MCF 10A (cell line): ENCODE measurements at regions not wholly inside any gene's neighbourhood (a gene's known extent, or its start where the extent isn't known, plus 50 kb on each side); places are given as distances from the start of the nearest gene placed in this dataset.

Experiments used
- BruUV-seq: library from RNA; stranded (reverse); fragments of 400-500 nt; replicated peaks from 2 replicates; lab custom pipeline; 2021; lab: Mats Ljungman, UMichigan
- CTCF ChIA-PET: fragments of 300-600 bp; sonication (Branson Sonifier 250); formaldehyde crosslinking; extraction: SDS; loops from one replicate; lab custom pipeline; 2021; ENCODE audit warnings: antibody characterized with exemption, inconsistent platforms; lab: Yijun Ruan, JAX
- POLR2A ChIA-PET: fragments of 300-600, 350-650 bp; sonication (Branson Sonifier 250); formaldehyde crosslinking; extraction: SDS; loops from one replicate; lab custom pipeline; 2020; ENCODE audit warnings: antibody characterized with exemption, inconsistent platforms; lab: Yijun Ruan, JAX
- DNase-seq: peaks from one replicate; pipeline ENCODE4 v3.0.0-alpha.2; 2018; ENCODE audit not compliant: unreplicated experiment
- H3K27ac Mint-ChIP-seq: one replicate; pipeline ENCODE4 v1.8.0; 2022; ENCODE audit warnings: mild to moderate bottlenecking, low read depth, mixed read lengths; ENCODE audit not compliant: unreplicated experiment
- H3K27me3 Mint-ChIP-seq: one replicate; pipeline ENCODE4 v1.8.0; 2022; ENCODE audit warnings: mixed read lengths; ENCODE audit not compliant: insufficient read depth, unreplicated experiment
- H3K36me3 Mint-ChIP-seq: one replicate; pipeline ENCODE4 v1.8.0; 2022; ENCODE audit warnings: mild to moderate bottlenecking, moderate library complexity, mixed read lengths; ENCODE audit not compliant: insufficient read depth, unreplicated experiment
- H3K4me1 Mint-ChIP-seq: one replicate; pipeline ENCODE4 v1.8.0; 2022; ENCODE audit warnings: mixed read lengths; ENCODE audit not compliant: insufficient read depth, unreplicated experiment
- H3K4me3 Mint-ChIP-seq: one replicate; pipeline ENCODE4 v1.8.0; 2022; ENCODE audit warnings: mild to moderate bottlenecking, moderate library complexity, mixed read lengths; ENCODE audit not compliant: unreplicated experiment
- H3K9me3 Mint-ChIP-seq: one replicate; pipeline ENCODE4 v1.8.0; 2022; ENCODE audit warnings: mixed read lengths; ENCODE audit not compliant: unreplicated experiment
- CTCF ChIP-seq: fragments of 200-600 bp; IDR thresholded peaks from one replicate; pipeline ENCODE4 v1.8.0; 2022; ENCODE audit warnings: antibody characterized with exemption, mild to moderate bottlenecking; ENCODE audit not compliant: unreplicated experiment
- intact Hi-C: fragments of 100-400 bp; cut with micrococcal nuclease; formaldehyde crosslinking; loops from 2 replicates; pipeline ENCODE4 v1.14.1; 2022

- intact Hi-C loops = no loop called here
- Mint-ChIP-seq H3K4me3 (no peak overlapping the region), H3K27me3 (peaks cover 24% of the 10 kb centered on the region), H3K9me3 (no peaks in the 10 kb centered on the region), H3K36me3 (no peaks in the 10 kb centered on the region), H3K4me1 (no peaks in the 10 kb centered on the region), H3K27ac (no peak overlapping the region)
- no TSS peak for BruUV-seq
- no peak for DNase-seq
- ChIA-PET POLR2A (no interaction called here), CTCF (interaction anchor here (0.6 kb wide), 1 partner anchor 494 kb away, joined by 3 read pairs; no protein-coding TSS in a partner anchor)
- TF ChIP-seq CTCF = no peak
Measured at GRCh38 chr2:225170162-225170561, 127.9 kb upstream of the DOCK10 start.

GRCh38 chr2:225169396-225169795, 127.1 kb upstream of the DOCK10 start:
- peaks cover 24% of the 10 kb centered on the region for H3K27me3 Mint-ChIP-seq
- no peak overlapping the region for H3K27ac Mint-ChIP-seq
- no peak overlapping the region for H3K4me3 Mint-ChIP-seq
- intact Hi-C loops = no loop called here
- POLR2A ChIA-PET = no interaction called here
- TF ChIP-seq CTCF = no peak
- H3K9me3 Mint-ChIP-seq = no peaks in the 10 kb centered on the region
- no peaks in the 10 kb centered on the region for H3K4me1 Mint-ChIP-seq
- BruUV-seq = no TSS peak
- CTCF ChIA-PET = no interaction called here
- no peak for DNase-seq
- no peaks in the 10 kb centered on the region for H3K36me3 Mint-ChIP-seq

GRCh38 chr2:225165052-225165451, 122.8 kb upstream of the DOCK10 start:
- no peak for TF ChIP-seq CTCF
- ChIA-PET POLR2A (interaction anchor here (0.9 kb wide), 1 partner anchor 12 kb away, joined by 3 read pairs; no protein-coding TSS in a partner anchor), CTCF (interaction anchor here (0.7 kb wide), 1 partner anchor 162 kb away, joined by 3 read pairs; no protein-coding TSS in a partner anchor)
- Mint-ChIP-seq H3K4me1 (no peaks in the 10 kb centered on the region), H3K9me3 (no peaks in the 10 kb centered on the region), H3K27ac (no peak overlapping the region), H3K27me3 (peaks cover 32% of the 10 kb centered on the region), H3K36me3 (no peaks in the 10 kb centered on the region), H3K4me3 (no peak overlapping the region)
- no peak for DNase-seq
- no TSS peak for BruUV-seq
- intact Hi-C loops = no loop called here

GRCh38 chr2:225164401-225165050, 122.3 kb upstream of the DOCK10 start:
- CTCF ChIA-PET = interaction anchor here (0.6 to 0.7 kb wide), 2 partner anchors 163 to 267 kb away, joined by 3 read pairs; no protein-coding TSS in a partner anchor
- Mint-ChIP-seq H3K4me3 (no peak overlapping the region), H3K27ac (no peak overlapping the region), H3K4me1 (no peaks in the 10 kb centered on the region), H3K27me3 (peaks cover 27% of the 10 kb centered on the region), H3K9me3 (no peaks in the 10 kb centered on the region), H3K36me3 (no peaks in the 10 kb centered on the region)
- no peak for TF ChIP-seq CTCF
- no peak for DNase-seq
- no TSS peak for BruUV-seq
- POLR2A ChIA-PET = interaction anchor here (0.9 kb wide), 1 partner anchor 12 kb away, joined by 3 read pairs; no protein-coding TSS in a partner anchor
- intact Hi-C loops = no loop called here
